ENCODE measurements at regions not wholly inside any gene's neighbourhood (a gene's known extent, or its start where the extent isn't known, plus 50 kb on each side); places are given as distances from the start of the nearest gene placed in this dataset.

DNA sequence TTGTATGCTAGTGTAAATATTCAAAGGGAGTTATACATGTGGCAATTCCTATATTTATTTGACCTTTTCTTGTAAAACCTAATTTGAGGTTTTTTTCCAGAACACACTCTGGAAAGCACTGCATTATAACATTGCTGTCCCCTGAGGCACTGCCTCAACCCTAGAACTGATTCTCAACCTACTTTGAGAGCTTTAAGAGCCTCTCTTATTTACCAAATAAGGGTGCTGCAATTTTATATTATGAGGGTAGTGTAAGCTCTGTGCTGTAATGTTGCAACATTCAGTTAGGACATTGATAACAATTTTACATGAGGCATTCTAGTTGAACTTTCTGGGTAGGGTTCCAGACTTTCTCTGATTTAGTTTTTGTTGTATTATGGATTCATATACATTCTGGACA is 302.2 kb upstream of the DEPDC1 start (continued):
- TF ChIP-seq, protein P1, sequence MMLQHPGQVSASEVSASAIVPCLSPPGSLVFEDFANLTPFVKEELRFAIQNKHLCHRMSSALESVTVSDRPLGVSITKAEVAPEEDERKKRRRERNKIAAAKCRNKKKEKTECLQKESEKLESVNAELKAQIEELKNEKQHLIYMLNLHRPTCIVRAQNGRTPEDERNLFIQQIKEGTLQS (IDR thresholded peaks at IDR 0.05) = no peak
- peak in 1 of 2 donors; percentile 37 for TF ChIP-seq HNF4A (conservative IDR thresholded peaks at IDR 0.05)

DNA sequence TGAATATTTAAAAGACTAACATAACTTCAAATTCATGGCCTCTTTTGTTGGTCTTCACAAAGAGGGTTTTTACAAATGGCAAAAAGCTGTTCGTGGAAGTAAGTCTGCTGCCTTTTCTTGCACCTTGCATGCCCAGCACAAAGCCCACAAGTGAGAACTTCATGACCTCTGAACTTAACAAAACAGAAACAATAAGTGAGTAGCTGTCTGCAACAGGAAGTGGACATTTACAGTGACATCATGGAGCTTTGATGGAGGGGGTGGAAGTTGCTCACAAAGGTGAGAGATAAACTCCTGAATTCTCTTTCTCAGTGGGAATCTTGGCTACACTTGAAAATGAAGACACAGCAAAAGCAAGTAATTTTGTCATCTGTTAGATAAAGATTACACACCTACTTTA is 303.3 kb upstream of the DEPDC1 start:
- Histone ChIP-seq H3K27ac (ENCODE audit: low read depth in 1 of 2, low read length in 2 of 2) (peak overlapping the region in 1 of 2 donors; percentile 50), H3K4me1 (ENCODE audit: control insufficient read depth in 4 of 4, insufficient read depth in 4 of 4, low read length in 3 of 4) (peaks cover 6 to 48% (median 30%) of the 10 kb centered on the region in 4 donors), H3K27me3 (ENCODE audit: control insufficient read depth in 4 of 4, insufficient read depth in 4 of 4, low read length in 3 of 4) (no peaks in the 10 kb centered on the region), H3K9me3 (ENCODE audit: control insufficient read depth in 4 of 4, low read length in 3 of 4) (no peaks in the 10 kb centered on the region), H3K36me3 (ENCODE audit: control insufficient read depth in 4 of 4, insufficient read depth in 3 of 4, low read depth in 1 of 4, low read length in 3 of 4) (no peaks in the 10 kb centered on the region), H3K9ac (ENCODE audit: low read depth in 1 of 2, low read length in 2 of 2) (no peak overlapping the region), H3K4me3 (ENCODE audit: low read depth in 1 of 3, low read length in 3 of 3) (no peak overlapping the region)
- TF ChIP-seq FOXA2 (IDR thresholded peaks at IDR 0.05) (no peak), GABPA (IDR thresholded peaks at IDR 0.05 in 1 of 2, conservative IDR thresholded peaks at IDR 0.05 in 1 of 2) (peak in 1 of 2 donors; percentile 23)
- 78% methylated on average over 1 of the region's 1 CpG for WGBS
- DNase-seq (ENCODE audit: low spot score) = no peak

DNA sequence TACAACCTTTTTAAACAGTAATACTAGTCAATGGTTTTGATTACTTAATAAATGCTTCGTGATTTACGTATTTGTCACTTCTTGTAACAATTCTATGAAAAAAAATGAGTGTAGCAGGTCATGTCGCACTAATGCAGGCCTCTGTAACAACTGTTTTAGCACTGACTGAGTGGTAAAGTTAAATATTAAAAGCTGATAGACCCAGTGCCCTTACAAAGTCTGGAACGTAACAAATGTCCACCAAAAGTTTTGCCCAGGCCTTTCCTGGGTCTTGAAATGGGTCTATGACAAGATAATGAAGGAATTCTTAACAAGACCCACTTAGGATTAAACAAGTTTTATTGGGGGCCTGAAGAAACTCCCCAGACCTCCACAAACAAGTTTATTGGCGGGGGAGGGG is 304.6 kb upstream of the DEPDC1 start:
- Histone ChIP-seq H3K27ac (ENCODE audit: low read depth in 1 of 2, low read length in 2 of 2) (no peak overlapping the region), H3K9me3 (ENCODE audit: control insufficient read depth in 4 of 4, low read length in 3 of 4) (no peaks in the 10 kb centered on the region), H3K9ac (ENCODE audit: low read depth in 1 of 2, low read length in 2 of 2) (no peak overlapping the region), H3K36me3 (ENCODE audit: control insufficient read depth in 4 of 4, insufficient read depth in 3 of 4, low read depth in 1 of 4, low read length in 3 of 4) (no peaks in the 10 kb centered on the region), H3K4me3 (ENCODE audit: low read depth in 1 of 3, low read length in 3 of 3) (no peak overlapping the region), H3K27me3 (ENCODE audit: control insufficient read depth in 4 of 4, insufficient read depth in 4 of 4, low read length in 3 of 4) (no peaks in the 10 kb centered on the region), H3K4me1 (ENCODE audit: control insufficient read depth in 4 of 4, insufficient read depth in 4 of 4, low read length in 3 of 4) (peaks cover 6 to 42% (median 28%) of the 10 kb centered on the region in 4 donors)
- 45% methylated on average over 5 of the region's 5 CpGs for WGBS
- no peak for DNase-seq (ENCODE audit: low spot score)
- TF ChIP-seq TAF1 (conservative IDR thresholded peaks at IDR 0.05) = no peak
- peak; percentile 75 for TF ChIP-seq SP1 (IDR thresholded peaks at IDR 0.05)
- peak; percentile 24 for TF ChIP-seq HNF4G (IDR thresholded peaks at IDR 0.05)
- TF ChIP-seq GABPA (IDR thresholded peaks at IDR 0.05 in 1 of 2, conservative IDR thresholded peaks at IDR 0.05 in 1 of 2) = no peak
- TF ChIP-seq, protein P2, sequence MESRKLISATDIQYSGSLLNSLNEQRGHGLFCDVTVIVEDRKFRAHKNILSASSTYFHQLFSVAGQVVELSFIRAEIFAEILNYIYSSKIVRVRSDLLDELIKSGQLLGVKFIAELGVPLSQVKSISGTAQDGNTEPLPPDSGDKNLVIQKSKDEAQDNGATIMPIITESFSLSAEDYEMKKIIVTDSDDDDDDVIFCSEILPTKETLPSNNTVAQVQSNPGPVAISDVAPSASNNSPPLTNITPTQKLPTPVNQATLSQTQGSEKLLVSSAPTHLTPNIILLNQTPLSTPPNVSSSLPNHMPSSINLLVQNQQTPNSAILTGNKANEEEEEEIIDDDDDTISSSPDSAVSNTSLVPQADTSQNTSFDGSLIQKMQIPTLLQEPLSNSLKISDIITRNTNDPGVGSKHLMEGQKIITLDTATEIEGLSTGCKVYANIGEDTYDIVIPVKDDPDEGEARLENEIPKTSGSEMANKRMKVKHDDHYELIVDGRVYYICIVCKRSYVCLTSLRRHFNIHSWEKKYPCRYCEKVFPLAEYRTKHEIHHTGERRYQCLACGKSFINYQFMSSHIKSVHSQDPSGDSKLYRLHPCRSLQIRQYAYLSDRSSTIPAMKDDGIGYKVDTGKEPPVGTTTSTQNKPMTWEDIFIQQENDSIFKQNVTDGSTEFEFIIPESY (IDR thresholded peaks at IDR 0.05) = no peak
- peak; percentile 19 for TF ChIP-seq YY1 (IDR thresholded peaks at IDR 0.05)
- no peak for TF ChIP-seq EGR1 (IDR thresholded peaks at IDR 0.05; ENCODE audit: low read depth in 2 of 2)
- TF ChIP-seq, protein P3, sequence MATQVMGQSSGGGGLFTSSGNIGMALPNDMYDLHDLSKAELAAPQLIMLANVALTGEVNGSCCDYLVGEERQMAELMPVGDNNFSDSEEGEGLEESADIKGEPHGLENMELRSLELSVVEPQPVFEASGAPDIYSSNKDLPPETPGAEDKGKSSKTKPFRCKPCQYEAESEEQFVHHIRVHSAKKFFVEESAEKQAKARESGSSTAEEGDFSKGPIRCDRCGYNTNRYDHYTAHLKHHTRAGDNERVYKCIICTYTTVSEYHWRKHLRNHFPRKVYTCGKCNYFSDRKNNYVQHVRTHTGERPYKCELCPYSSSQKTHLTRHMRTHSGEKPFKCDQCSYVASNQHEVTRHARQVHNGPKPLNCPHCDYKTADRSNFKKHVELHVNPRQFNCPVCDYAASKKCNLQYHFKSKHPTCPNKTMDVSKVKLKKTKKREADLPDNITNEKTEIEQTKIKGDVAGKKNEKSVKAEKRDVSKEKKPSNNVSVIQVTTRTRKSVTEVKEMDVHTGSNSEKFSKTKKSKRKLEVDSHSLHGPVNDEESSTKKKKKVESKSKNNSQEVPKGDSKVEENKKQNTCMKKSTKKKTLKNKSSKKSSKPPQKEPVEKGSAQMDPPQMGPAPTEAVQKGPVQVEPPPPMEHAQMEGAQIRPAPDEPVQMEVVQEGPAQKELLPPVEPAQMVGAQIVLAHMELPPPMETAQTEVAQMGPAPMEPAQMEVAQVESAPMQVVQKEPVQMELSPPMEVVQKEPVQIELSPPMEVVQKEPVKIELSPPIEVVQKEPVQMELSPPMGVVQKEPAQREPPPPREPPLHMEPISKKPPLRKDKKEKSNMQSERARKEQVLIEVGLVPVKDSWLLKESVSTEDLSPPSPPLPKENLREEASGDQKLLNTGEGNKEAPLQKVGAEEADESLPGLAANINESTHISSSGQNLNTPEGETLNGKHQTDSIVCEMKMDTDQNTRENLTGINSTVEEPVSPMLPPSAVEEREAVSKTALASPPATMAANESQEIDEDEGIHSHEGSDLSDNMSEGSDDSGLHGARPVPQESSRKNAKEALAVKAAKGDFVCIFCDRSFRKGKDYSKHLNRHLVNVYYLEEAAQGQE (IDR thresholded peaks at IDR 0.05) = peak; percentile 28
- TF ChIP-seq, protein P4, sequence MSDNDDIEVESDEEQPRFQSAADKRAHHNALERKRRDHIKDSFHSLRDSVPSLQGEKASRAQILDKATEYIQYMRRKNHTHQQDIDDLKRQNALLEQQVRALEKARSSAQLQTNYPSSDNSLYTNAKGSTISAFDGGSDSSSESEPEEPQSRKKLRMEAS (IDR thresholded peaks at IDR 0.05) = no peak
- TF ChIP-seq, protein P5, sequence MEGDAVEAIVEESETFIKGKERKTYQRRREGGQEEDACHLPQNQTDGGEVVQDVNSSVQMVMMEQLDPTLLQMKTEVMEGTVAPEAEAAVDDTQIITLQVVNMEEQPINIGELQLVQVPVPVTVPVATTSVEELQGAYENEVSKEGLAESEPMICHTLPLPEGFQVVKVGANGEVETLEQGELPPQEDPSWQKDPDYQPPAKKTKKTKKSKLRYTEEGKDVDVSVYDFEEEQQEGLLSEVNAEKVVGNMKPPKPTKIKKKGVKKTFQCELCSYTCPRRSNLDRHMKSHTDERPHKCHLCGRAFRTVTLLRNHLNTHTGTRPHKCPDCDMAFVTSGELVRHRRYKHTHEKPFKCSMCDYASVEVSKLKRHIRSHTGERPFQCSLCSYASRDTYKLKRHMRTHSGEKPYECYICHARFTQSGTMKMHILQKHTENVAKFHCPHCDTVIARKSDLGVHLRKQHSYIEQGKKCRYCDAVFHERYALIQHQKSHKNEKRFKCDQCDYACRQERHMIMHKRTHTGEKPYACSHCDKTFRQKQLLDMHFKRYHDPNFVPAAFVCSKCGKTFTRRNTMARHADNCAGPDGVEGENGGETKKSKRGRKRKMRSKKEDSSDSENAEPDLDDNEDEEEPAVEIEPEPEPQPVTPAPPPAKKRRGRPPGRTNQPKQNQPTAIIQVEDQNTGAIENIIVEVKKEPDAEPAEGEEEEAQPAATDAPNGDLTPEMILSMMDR (IDR thresholded peaks at IDR 0.05; ENCODE audit: low read depth, low read length, missing input control) = no peak
- TF ChIP-seq RXRA (IDR thresholded peaks at IDR 0.05) = peak in 1 of 2 donors; percentile 18
- no peak for TF ChIP-seq FOXA2 (IDR thresholded peaks at IDR 0.05)
- TF ChIP-seq JUND (IDR thresholded peaks at IDR 0.05) = peak in 1 of 2 donors; percentile 12
- TF ChIP-seq NR2F2 (IDR thresholded peaks at IDR 0.05) = no peak
- no peak for TF ChIP-seq FOXA1 (IDR thresholded peaks at IDR 0.05)
- peak in 1 of 2 donors; percentile 11 for TF ChIP-seq RAD21 (IDR thresholded peaks at IDR 0.05)
- TF ChIP-seq, protein P1 (IDR thresholded peaks at IDR 0.05) = no peak
- peak; percentile 46 to 59 for TF ChIP-seq HNF4A (conservative IDR thresholded peaks at IDR 0.05)
